ENCODE measurements at regions not wholly inside any gene's neighbourhood (a gene's known extent, or its start where the extent isn't known, plus 50 kb on each side); places are given as distances from the start of the nearest gene placed in this dataset.
"Not testable (repeated sequence)": the region's sequence is repeated elsewhere in the genome, so short reads cannot be mapped to it uniquely, and the experiment has no call there.

- H3K4me3 ChIP-seq (replicated peaks in 1 of 4; ENCODE audit: control extremely low read depth in 1 of 4, insufficient read depth in 1 of 4, low read depth in 3 of 4, low read length in 4 of 4) = no peak overlapping the region
- no peak overlapping the region for H3K9ac ChIP-seq (ENCODE audit: insufficient read depth, low read length)
- no peaks in the 10 kb centered on the region for H4K20me1 ChIP-seq (ENCODE audit: control insufficient read depth, extremely low read depth, insufficient read depth, low read length)
- no peak overlapping the region for H3K4me2 ChIP-seq (ENCODE audit: extremely low read depth, insufficient read depth, low read length)
- H2AFZ ChIP-seq (ENCODE audit: low read length) = no peak overlapping the region
- no peaks in the 10 kb centered on the region for H3K36me3 ChIP-seq (ENCODE audit: control insufficient read depth, insufficient read depth, low read length)
- H3K4me1 ChIP-seq (ENCODE audit: control insufficient read depth, extremely low read depth, insufficient read depth, low read length) = no peaks in the 10 kb centered on the region
- TF ChIP-seq EZH2 (IDR thresholded peaks at IDR 0.05; ENCODE audit: low read length, missing control alignments) (no peak), CTCF (conservative IDR thresholded peaks at IDR 0.05 in 1 of 2, IDR thresholded peaks at IDR 0.05 in 1 of 2; ENCODE audit: low read depth in 1 of 2, low read length in 2 of 2) (no peak)
- H3K27ac ChIP-seq (ENCODE audit: insufficient read depth, low read length) = no peak overlapping the region
- no peaks in the 10 kb centered on the region for H3K27me3 ChIP-seq (ENCODE audit: control insufficient read depth, insufficient read depth, low read length)
- no peaks in the 10 kb centered on the region for H3K79me2 ChIP-seq (ENCODE audit: control insufficient read depth, insufficient read depth, low read length)
- no peaks in the 10 kb centered on the region for H3K9me3 ChIP-seq (ENCODE audit: control insufficient read depth, insufficient read depth, low read depth, low read length)
- peak; percentile 65 to 86 for DNase-seq (ENCODE audit: low read depth in 2 of 2)
Observed at GRCh38 chr4:127012549-127012948, 620.2 kb upstream of the INTU start.

- Histone ChIP-seq H3K4me3 (replicated peaks in 1 of 4; ENCODE audit: control extremely low read depth in 1 of 4, insufficient read depth in 1 of 4, low read depth in 3 of 4, low read length in 4 of 4) (no peak overlapping the region), H3K4me1 (ENCODE audit: control insufficient read depth, extremely low read depth, insufficient read depth, low read length) (no peaks in the 10 kb centered on the region), H3K9me3 (ENCODE audit: control insufficient read depth, insufficient read depth, low read depth, low read length) (no peaks in the 10 kb centered on the region), H3K4me2 (ENCODE audit: extremely low read depth, insufficient read depth, low read length) (peak overlapping the region; percentile 13), H3K27me3 (ENCODE audit: control insufficient read depth, insufficient read depth, low read length) (no peaks in the 10 kb centered on the region), H3K27ac (ENCODE audit: insufficient read depth, low read length) (no peak overlapping the region), H4K20me1 (ENCODE audit: control insufficient read depth, extremely low read depth, insufficient read depth, low read length) (no peaks in the 10 kb centered on the region), H3K9ac (ENCODE audit: insufficient read depth, low read length) (no peak overlapping the region), H3K79me2 (ENCODE audit: control insufficient read depth, insufficient read depth, low read length) (no peaks in the 10 kb centered on the region), H2AFZ (ENCODE audit: low read length) (peak overlapping the region; percentile 38), H3K36me3 (ENCODE audit: control insufficient read depth, insufficient read depth, low read length) (no peaks in the 10 kb centered on the region)
- TF ChIP-seq EZH2 (IDR thresholded peaks at IDR 0.05; ENCODE audit: low read length, missing control alignments) (no peak), CTCF (conservative IDR thresholded peaks at IDR 0.05 in 1 of 2, IDR thresholded peaks at IDR 0.05 in 1 of 2; ENCODE audit: low read depth in 1 of 2, low read length in 2 of 2) (no peak)
- peak in 1 of 2 donors; percentile 24 for DNase-seq (ENCODE audit: low read depth in 2 of 2)
Observed at GRCh38 chr4:127015667-127016117, 617.1 kb upstream of the INTU start.

- Histone ChIP-seq H3K9me3 (ENCODE audit: control insufficient read depth, insufficient read depth, low read depth, low read length) (no peaks in the 10 kb centered on the region), H4K20me1 (ENCODE audit: control insufficient read depth, extremely low read depth, insufficient read depth, low read length) (no peaks in the 10 kb centered on the region), H3K4me2 (ENCODE audit: extremely low read depth, insufficient read depth, low read length) (no peak overlapping the region), H3K27me3 (ENCODE audit: control insufficient read depth, insufficient read depth, low read length) (no peaks in the 10 kb centered on the region), H3K4me1 (ENCODE audit: control insufficient read depth, extremely low read depth, insufficient read depth, low read length) (no peaks in the 10 kb centered on the region), H3K4me3 (replicated peaks in 1 of 4; ENCODE audit: control extremely low read depth in 1 of 4, insufficient read depth in 1 of 4, low read depth in 3 of 4, low read length in 4 of 4) (no peak overlapping the region), H3K9ac (ENCODE audit: insufficient read depth, low read length) (no peak overlapping the region), H3K36me3 (ENCODE audit: control insufficient read depth, insufficient read depth, low read length) (no peaks in the 10 kb centered on the region), H3K27ac (ENCODE audit: insufficient read depth, low read length) (no peak overlapping the region), H2AFZ (ENCODE audit: low read length) (no peak overlapping the region), H3K79me2 (ENCODE audit: control insufficient read depth, insufficient read depth, low read length) (no peaks in the 10 kb centered on the region)
- TF ChIP-seq EZH2 (IDR thresholded peaks at IDR 0.05; ENCODE audit: low read length, missing control alignments) = no peak
- TF ChIP-seq CTCF (conservative IDR thresholded peaks at IDR 0.05 in 1 of 2, IDR thresholded peaks at IDR 0.05 in 1 of 2; ENCODE audit: low read depth in 1 of 2, low read length in 2 of 2) = no peak
- DNase-seq (ENCODE audit: low read depth in 2 of 2) = no peak
Observed at GRCh38 chr4:127018381-127018780, 614.4 kb upstream of the INTU start.

GRCh38 chr4:127020831-127021230 lies 611.9 kb upstream of the INTU start:
- not testable (repeated sequence) for H3K9ac ChIP-seq (ENCODE audit: insufficient read depth, low read length); H3K36me3 ChIP-seq (ENCODE audit: control insufficient read depth, insufficient read depth, low read length); H4K20me1 ChIP-seq (ENCODE audit: control insufficient read depth, extremely low read depth, insufficient read depth, low read length); DNase-seq (ENCODE audit: low read depth in 2 of 2); H3K4me1 ChIP-seq (ENCODE audit: control insufficient read depth, extremely low read depth, insufficient read depth, low read length); H3K79me2 ChIP-seq (ENCODE audit: control insufficient read depth, insufficient read depth, low read length); H3K4me3 ChIP-seq (replicated peaks in 1 of 4; ENCODE audit: control extremely low read depth in 1 of 4, insufficient read depth in 1 of 4, low read depth in 3 of 4, low read length in 4 of 4); H2AFZ ChIP-seq (ENCODE audit: low read length); H3K27ac ChIP-seq (ENCODE audit: insufficient read depth, low read length); H3K4me2 ChIP-seq (ENCODE audit: extremely low read depth, insufficient read depth, low read length); H3K27me3 ChIP-seq (ENCODE audit: control insufficient read depth, insufficient read depth, low read length); H3K9me3 ChIP-seq (ENCODE audit: control insufficient read depth, insufficient read depth, low read depth, low read length)

Data from fibroblast of lung (primary cell).